GM23248 (cell line): ENCODE measurements at regions not wholly inside any gene's neighbourhood (a gene's known extent, or its start where the extent isn't known, plus 50 kb on each side); places are given as distances from the start of the nearest gene placed in this dataset.

Experiments used
- DNase-seq: peaks from one replicate; pipeline ENCODE4 v3.0.0-alpha.2; 2015
- H2AFZ ChIP-seq: fragments of 200-600 bp; sonication (generic); 2 replicates; pipeline ENCODE4 v1.6.1; 2016; ENCODE audit warnings: antibody characterized with exemption
- H3F3A ChIP-seq: fragments of 200-600 bp; sonication (generic); 2 replicates; pipeline ENCODE4 v1.6.1; 2016; ENCODE audit warnings: mild to moderate bottlenecking, antibody characterized with exemption, mixed run types; ENCODE audit not compliant: insufficient read depth
- H3K27ac ChIP-seq: fragments of 200-600 bp; sonication (generic); 2 replicates; pipeline ENCODE4 v1.5.1; 2016; ENCODE audit warnings: mild to moderate bottlenecking
- H3K27me3 ChIP-seq: fragments of 200-600 bp; sonication (generic); replicated peaks from 2 replicates; pipeline ENCODE4 v1.6.1; 2016; ENCODE audit warnings: mild to moderate bottlenecking; ENCODE audit not compliant: insufficient read depth
- H3K36me3 ChIP-seq: fragments of 200-600 bp; sonication (generic); 2 replicates; pipeline ENCODE4 v1.6.1; 2016; ENCODE audit warnings: low read depth, mild to moderate bottlenecking
- H3K4me1 ChIP-seq: fragments of 200-600 bp; sonication (generic); 2 replicates; pipeline ENCODE4 v1.6.1; 2016; ENCODE audit warnings: mild to moderate bottlenecking; ENCODE audit not compliant: insufficient read depth
- H3K4me2 ChIP-seq: fragments of 200-600 bp; sonication (generic); one replicate; pipeline ENCODE4 v1.6.1; 2016; ENCODE audit warnings: mild to moderate bottlenecking; ENCODE audit not compliant: unreplicated experiment
- H3K4me3 ChIP-seq: fragments of 200-600 bp; sonication (generic); 2 replicates; pipeline ENCODE4 v1.5.1; 2016; ENCODE audit warnings: mild to moderate bottlenecking
- H3K79me2 ChIP-seq: fragments of 200-600 bp; sonication (generic); 2 replicates; pipeline ENCODE4 v1.6.1; 2016; ENCODE audit warnings: mild to moderate bottlenecking; ENCODE audit not compliant: insufficient read depth
- H3K9ac ChIP-seq: fragments of 200-600 bp; sonication (generic); 2 replicates; pipeline ENCODE4 v1.6.1; 2016; ENCODE audit warnings: mild to moderate bottlenecking
- H3K9me2 ChIP-seq: fragments of 200-600 bp; sonication (generic); 2 replicates; pipeline ENCODE4 v1.6.1; 2016; ENCODE audit warnings: mixed run types, mild to moderate bottlenecking, moderate library complexity; ENCODE audit not compliant: insufficient read depth
- H3K9me3 ChIP-seq: fragments of 200-600 bp; sonication (generic); one replicate; pipeline ENCODE4 v1.6.1; 2017; ENCODE audit warnings: low read depth
- H4K20me1 ChIP-seq: fragments of 200-600 bp; sonication (generic); 2 replicates; pipeline ENCODE4 v1.6.0; 2016; ENCODE audit not compliant: insufficient read depth
- EZH2 ChIP-seq: fragments of 200-600 bp; sonication (generic); IDR thresholded peaks from 2 replicates; pipeline ENCODE4 v1.6.1; 2018; ENCODE audit warnings: antibody characterized with exemption, mild to moderate bottlenecking; ENCODE audit not compliant: insufficient read depth, poor library complexity, severe bottlenecking
- EZH2phosphoT487 ChIP-seq: fragments of 200-600 bp; sonication (generic); IDR thresholded peaks from 2 replicates; pipeline ENCODE4 v1.6.1; 2018; ENCODE audit warnings: antibody characterized with exemption, moderate library complexity, mild to moderate bottlenecking, low read depth; ENCODE audit not compliant: insufficient read depth
- WGBS, 2 experiments: methylation state at CpG; one replicate each; pipeline ENCODE4 v1.1.6; 2015 to 2017; ENCODE audit warnings: low lambda C conversion rate in 2 of 2, low coverage in 1 of 2; ENCODE audit errors: missing lambda C conversion rate in 2 of 2; 5-methylcytosine and 5-hydroxymethylcytosine counted together
- in situ Hi-C: fragments of 300-500 bp; cut with MboI; formaldehyde crosslinking; loops from 2 replicates; pipeline ENCODE4 v1.15.0; 2020

GRCh38 chr2:15763106-15763821, 171.6 kb downstream of the DDX1 start:
- no peaks in the 10 kb centered on the region for H3K9me3 ChIP-seq
- H3K4me2 ChIP-seq: no peak overlapping the region
- no peaks in the 10 kb centered on the region for H3K36me3 ChIP-seq
- H3K4me3 ChIP-seq: no peak overlapping the region
- H3K27me3 ChIP-seq: no peaks in the 10 kb centered on the region
- no peaks in the 10 kb centered on the region for H3K9me2 ChIP-seq
- no peak overlapping the region for H3K27ac ChIP-seq
- H3K4me1 ChIP-seq: no peaks in the 10 kb centered on the region
- no peaks in the 10 kb centered on the region for H4K20me1 ChIP-seq
- DNase-seq: no peak
- H3K79me2 ChIP-seq: no peaks in the 10 kb centered on the region
- TF ChIP-seq EZH2 (no peak), EZH2phosphoT487 (no peak)
- H3F3A ChIP-seq: no peaks in the 10 kb centered on the region
- in situ Hi-C loops: no loop called here
- no peak overlapping the region for H2AFZ ChIP-seq
- WGBS, 2 experiments: 45 to 51% methylated on average over 18 to 19 of the region's 19 CpGs
- no peak overlapping the region for H3K9ac ChIP-seq

GRCh38 chr2:15763822-15764682, 172.4 kb downstream of the DDX1 start:
- 47 to 57% methylated on average over 14 of the region's 14 CpGs for WGBS, 2 experiments
- in situ Hi-C loops: no loop called here

GRCh38 chr2:15764683-15765011, 173.0 kb downstream of the DDX1 start:
- Histone ChIP-seq H2AFZ (no peak overlapping the region), H3K4me2 (no peak overlapping the region), H4K20me1 (no peaks in the 10 kb centered on the region), H3K9ac (no peak overlapping the region), H3K9me3 (no peaks in the 10 kb centered on the region), H3K4me3 (no peak overlapping the region), H3K27ac (no peak overlapping the region), H3F3A (no peaks in the 10 kb centered on the region), H3K79me2 (no peaks in the 10 kb centered on the region), H3K9me2 (no peaks in the 10 kb centered on the region), H3K36me3 (no peaks in the 10 kb centered on the region), H3K4me1 (no peaks in the 10 kb centered on the region), H3K27me3 (no peaks in the 10 kb centered on the region)
- WGBS, 2 experiments: 42 to 49% methylated on average over 4 of the region's 4 CpGs
- TF ChIP-seq EZH2: no peak
- TF ChIP-seq EZH2phosphoT487: no peak
- DNase-seq: no peak
- in situ Hi-C loops: no loop called here

More at GRCh38 chr2:15763822-15764682, 172.4 kb downstream of the DDX1 start:
- no peak for TF ChIP-seq EZH2
- no peak for TF ChIP-seq EZH2phosphoT487
- no peak for DNase-seq
- Histone ChIP-seq H3K79me2 (no peaks in the 10 kb centered on the region), H3K9ac (no peak overlapping the region), H2AFZ (no peak overlapping the region), H3K4me2 (no peak overlapping the region), H4K20me1 (no peaks in the 10 kb centered on the region), H3F3A (no peaks in the 10 kb centered on the region), H3K27me3 (no peaks in the 10 kb centered on the region), H3K27ac (no peak overlapping the region), H3K9me2 (no peaks in the 10 kb centered on the region), H3K9me3 (no peaks in the 10 kb centered on the region), H3K36me3 (no peaks in the 10 kb centered on the region), H3K4me3 (no peak overlapping the region), H3K4me1 (no peaks in the 10 kb centered on the region)

- Histone ChIP-seq H3K4me3 (no peak overlapping the region), H3K4me1 (no peaks in the 10 kb centered on the region), H3K27ac (no peak overlapping the region), H3K27me3 (no peaks in the 10 kb centered on the region), H3K4me2 (no peak overlapping the region), H3K9me2 (no peaks in the 10 kb centered on the region), H4K20me1 (no peaks in the 10 kb centered on the region), H3K79me2 (no peaks in the 10 kb centered on the region), H3F3A (no peaks in the 10 kb centered on the region), H3K9me3 (no peaks in the 10 kb centered on the region), H3K36me3 (no peaks in the 10 kb centered on the region), H2AFZ (no peak overlapping the region), H3K9ac (no peak overlapping the region)
- TF ChIP-seq EZH2phosphoT487 (no peak), EZH2 (no peak)
- WGBS, 2 experiments: 25 to 32% methylated on average over 5 of the region's 5 CpGs
- in situ Hi-C loops: no loop called here
- DNase-seq: no peak
These were observed 173.5 kb downstream of the DDX1 start for GRCh38 chr2:15765211-15765610.
